ENCODE measurements at regions not wholly inside any gene's neighbourhood (a gene's known extent, or its start where the extent isn't known, plus 50 kb on each side); places are given as distances from the start of the nearest gene placed in this dataset.
"Not testable (repeated sequence)": the region's sequence is repeated elsewhere in the genome, so short reads cannot be mapped to it uniquely, and the experiment has no call there.

DNA sequence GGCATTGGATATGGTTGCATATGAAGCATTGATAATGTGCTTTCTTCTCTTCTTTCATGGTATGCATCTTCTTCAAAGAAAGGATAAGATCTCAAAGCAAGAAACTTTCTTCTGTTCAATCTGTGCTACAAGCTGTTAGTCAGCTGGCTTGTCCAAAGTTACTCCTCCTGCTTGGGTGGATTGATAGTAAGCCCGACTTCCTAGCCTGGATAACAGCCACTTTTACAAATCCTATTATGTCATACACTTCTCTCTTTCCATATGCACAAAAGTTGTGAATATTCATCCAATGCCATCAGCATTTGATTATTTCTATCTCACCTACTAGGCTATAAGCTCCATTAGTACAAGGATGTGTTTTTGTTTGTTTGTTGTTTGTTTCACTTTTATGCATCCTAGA, 891.0 kb upstream of the SORCS1 start:
- H3K9me3 Mint-ChIP-seq: peaks cover 12% of the 10 kb centered on the region
- no peak overlapping the region for H3K27ac Mint-ChIP-seq
- H3K4me3 Mint-ChIP-seq: no peak overlapping the region
- H3K4me1 Mint-ChIP-seq: no peaks in the 10 kb centered on the region
- DNase-seq (ENCODE audit: low spot score in 2 of 2) (no peak), ATAC-seq (no peak)
- H3K36me3 Mint-ChIP-seq: no peaks in the 10 kb centered on the region

DNA sequence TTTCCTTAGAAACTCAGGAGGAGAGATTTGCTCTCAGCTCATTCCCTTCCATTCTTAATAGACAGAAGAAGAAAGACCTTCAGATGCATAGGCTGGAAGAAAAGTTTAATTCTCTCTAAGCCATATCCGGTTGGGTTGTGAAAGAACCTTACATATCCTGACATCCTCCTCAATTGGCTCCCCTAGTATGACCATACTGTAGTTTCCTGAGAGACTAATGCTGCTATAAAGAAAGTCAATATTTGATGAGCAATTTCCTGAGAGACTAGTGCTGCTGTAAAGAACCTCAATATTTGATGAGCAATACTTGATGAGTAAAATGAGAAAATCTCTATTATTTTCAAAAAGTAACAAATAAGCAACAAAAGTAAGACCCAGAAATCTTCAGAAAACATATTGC, 888.5 kb upstream of the SORCS1 start:
- ATAC-seq: no peak
- Mint-ChIP-seq H3K4me3 (no peak overlapping the region), H3K4me1 (no peaks in the 10 kb centered on the region), H3K9me3 (peaks cover 13% of the 10 kb centered on the region), H3K36me3 (no peaks in the 10 kb centered on the region), H3K27ac (no peak overlapping the region)
- DNase-seq (ENCODE audit: low spot score in 2 of 2): no peak

DNA sequence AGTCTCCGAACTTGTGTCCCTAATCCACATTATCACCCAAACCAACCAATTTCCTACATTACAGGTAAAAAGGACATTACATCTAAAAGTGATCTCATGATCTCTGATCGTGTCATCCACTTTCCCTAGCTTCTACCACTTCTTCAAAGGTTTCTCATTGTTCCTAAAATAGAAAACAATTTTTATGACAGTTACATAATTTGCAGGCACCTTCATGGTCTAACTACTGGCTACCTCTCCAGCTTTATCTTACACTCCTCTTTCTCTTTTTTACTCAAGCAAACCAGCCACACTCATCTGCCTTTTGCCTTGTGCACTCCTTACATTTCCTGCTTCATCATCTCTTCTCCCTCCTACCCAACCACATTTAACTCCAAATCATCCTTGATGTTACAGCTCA, 886.7 kb upstream of the SORCS1 start:
- Mint-ChIP-seq H3K4me1 (no peaks in the 10 kb centered on the region), H3K9me3 (peaks cover 16% of the 10 kb centered on the region), H3K36me3 (no peaks in the 10 kb centered on the region), H3K27ac (no peak overlapping the region), H3K4me3 (no peak overlapping the region)
- ATAC-seq (no peak), DNase-seq (ENCODE audit: low spot score in 2 of 2) (no peak)

DNA sequence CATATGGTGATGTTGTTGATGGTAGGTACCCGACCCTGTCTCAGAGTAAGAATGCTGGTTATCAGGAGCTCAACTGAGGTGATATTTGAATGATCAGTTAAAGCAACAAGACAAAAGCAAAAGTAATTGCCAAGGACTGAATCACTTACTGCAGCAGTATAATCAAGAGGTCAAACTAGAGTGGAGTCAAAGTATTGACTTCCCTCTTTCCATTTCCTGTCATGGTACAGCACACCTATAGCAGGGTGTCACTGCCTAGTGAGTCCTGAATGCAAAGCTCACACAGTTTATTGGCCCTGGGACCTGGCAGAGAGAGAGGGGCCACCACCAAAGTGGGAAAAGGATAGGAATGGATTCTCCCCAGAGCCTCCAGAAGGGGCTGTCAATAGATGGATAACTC, 886.1 kb upstream of the SORCS1 start:
- no peak overlapping the region for H3K27ac Mint-ChIP-seq
- DNase-seq (ENCODE audit: low spot score in 2 of 2) (no peak), ATAC-seq (no peak)
- H3K36me3 Mint-ChIP-seq: no peaks in the 10 kb centered on the region
- H3K4me1 Mint-ChIP-seq: no peaks in the 10 kb centered on the region
- H3K9me3 Mint-ChIP-seq: peaks cover 15% of the 10 kb centered on the region
- H3K4me3 Mint-ChIP-seq: no peak overlapping the region

DNA sequence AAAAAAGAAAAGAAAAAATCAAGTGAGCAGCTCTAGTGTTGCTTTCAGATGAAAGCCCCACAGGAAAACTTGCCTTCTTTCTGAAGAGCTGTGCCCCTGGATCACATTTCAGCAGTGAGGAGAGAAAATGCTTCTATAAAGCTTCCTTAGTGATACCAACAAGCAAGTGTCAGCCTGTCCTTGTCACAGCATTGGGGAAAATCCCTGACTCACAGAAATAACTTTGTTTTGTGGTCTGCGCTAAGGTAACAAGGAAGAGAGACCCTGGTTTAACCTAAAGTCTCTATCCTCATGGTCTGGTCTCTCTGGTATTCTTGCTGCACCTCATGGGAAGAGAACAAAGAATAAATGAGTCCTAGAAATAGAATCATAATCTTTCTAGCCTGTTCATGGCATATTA, 885.2 kb upstream of the SORCS1 start:
- Mint-ChIP-seq H3K4me3 (no peak overlapping the region), H3K9me3 (peaks cover 15% of the 10 kb centered on the region), H3K4me1 (no peaks in the 10 kb centered on the region), H3K27ac (no peak overlapping the region), H3K36me3 (no peaks in the 10 kb centered on the region)
- ATAC-seq (no peak), DNase-seq (ENCODE audit: low spot score in 2 of 2) (no peak)

DNA sequence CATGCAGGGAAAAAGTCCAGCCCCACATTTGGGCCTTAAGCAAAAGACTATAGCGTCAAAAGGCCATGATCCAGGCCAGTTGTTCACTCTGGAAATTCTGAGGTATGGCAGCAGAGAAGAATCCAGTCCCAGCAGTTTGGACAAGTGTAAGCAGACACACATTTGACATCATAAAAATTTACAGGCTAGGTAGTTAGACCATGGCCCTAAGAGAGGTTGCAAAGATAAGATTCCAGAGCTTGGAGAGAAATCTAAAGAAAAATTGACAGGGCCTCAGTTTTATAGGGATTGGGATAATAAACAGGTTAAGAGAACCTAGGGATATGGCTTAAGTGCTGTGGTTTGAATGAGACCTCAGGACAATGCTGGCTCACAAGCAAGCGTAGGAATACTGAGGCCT, 884.4 kb upstream of the SORCS1 start:
- H3K4me1 Mint-ChIP-seq: no peaks in the 10 kb centered on the region
- H3K27ac Mint-ChIP-seq: no peak overlapping the region
- no peak overlapping the region for H3K4me3 Mint-ChIP-seq
- ATAC-seq (no peak), DNase-seq (ENCODE audit: low spot score in 2 of 2) (no peak)
- H3K9me3 Mint-ChIP-seq: peaks cover 15% of the 10 kb centered on the region
- H3K36me3 Mint-ChIP-seq: no peaks in the 10 kb centered on the region

DNA sequence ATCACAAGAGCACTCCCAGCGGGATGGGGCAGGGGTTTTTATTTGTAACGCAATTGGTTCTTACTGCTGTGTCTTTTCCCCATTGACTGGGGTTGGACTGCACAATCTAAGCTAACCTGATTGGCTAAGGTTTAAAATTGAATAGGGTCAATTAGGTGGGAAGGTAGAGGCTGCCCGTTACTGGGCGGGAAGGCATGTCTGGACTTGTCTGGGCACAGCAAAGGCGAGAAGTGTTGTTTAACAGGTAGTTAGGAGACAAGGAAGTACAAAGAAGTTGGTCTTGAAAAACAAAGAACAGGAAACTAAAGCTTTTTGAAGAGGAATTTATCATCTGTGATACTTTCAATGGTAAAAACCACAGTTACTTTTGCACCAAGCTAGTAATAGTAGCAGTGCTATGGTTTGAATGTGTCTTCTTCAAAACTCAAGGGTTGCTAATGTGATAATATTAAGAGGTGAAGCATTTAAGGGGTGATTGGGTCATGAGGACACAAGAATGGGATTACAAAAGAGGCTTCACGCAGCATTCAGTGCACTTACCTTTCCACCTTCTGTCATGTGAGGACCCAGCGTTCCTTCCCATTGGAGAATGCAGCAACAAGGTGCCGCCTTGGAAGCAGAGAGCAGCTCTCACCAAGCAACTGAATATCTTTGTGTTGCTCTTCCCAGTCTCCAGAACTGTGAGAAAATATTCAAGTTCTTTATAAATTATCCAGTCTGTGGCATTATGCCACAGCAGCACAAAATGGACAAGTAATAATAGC, 875.5 kb upstream of the SORCS1 start:
- no peak for ATAC-seq
- no peak for DNase-seq (ENCODE audit: low spot score in 2 of 2)
- no peaks in the 10 kb centered on the region for H3K36me3 Mint-ChIP-seq
- peaks cover 22% of the 10 kb centered on the region for H3K9me3 Mint-ChIP-seq
- H3K27ac Mint-ChIP-seq: no peak overlapping the region
- no peak overlapping the region for H3K4me3 Mint-ChIP-seq
- no peaks in the 10 kb centered on the region for H3K4me1 Mint-ChIP-seq

DNA sequence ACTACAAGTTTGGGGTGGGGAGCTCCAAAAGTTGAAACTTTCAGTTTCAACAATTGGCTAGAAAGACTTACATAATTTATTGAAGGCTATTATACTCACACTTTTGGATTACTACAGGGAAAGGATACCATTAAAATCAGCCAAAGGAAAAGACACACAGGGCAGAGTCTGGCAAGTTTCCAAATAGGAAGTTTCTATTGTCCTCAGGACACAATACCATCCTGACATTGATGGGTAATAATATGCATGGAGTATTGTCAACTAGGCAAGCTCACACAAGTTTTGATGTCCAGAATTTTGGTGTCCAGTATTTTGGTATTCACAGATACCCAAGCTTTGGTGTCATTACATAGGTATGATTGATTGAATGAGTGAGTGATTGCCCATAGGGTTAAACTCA, 872.6 kb upstream of the SORCS1 start:
- Mint-ChIP-seq H3K4me1 (no peaks in the 10 kb centered on the region), H3K27ac (no peak overlapping the region), H3K9me3 (peaks cover 21% of the 10 kb centered on the region), H3K4me3 (no peak overlapping the region), H3K36me3 (no peaks in the 10 kb centered on the region)
- DNase-seq (ENCODE audit: low spot score in 2 of 2) (no peak), ATAC-seq (no peak)

DNA sequence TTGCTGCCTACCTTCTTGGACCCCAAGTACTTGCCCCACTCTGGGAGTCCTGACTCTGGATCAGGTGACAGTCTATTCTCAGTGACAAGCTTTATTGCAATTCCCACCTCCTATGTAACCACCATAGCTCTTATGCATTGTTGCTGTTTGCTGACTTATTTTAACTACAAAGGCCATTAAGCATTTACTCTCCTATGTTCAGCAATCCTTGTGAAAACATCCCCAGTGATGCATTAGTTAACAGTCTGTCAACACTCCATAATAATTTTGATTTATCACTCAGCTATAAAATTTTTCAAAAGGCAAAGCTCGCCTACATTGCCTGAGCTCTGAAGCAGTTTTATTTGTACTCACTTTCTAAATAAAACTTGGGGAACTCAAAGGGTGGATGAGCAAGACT, 871.8 kb upstream of the SORCS1 start:
- no peak overlapping the region for H3K4me3 Mint-ChIP-seq
- H3K36me3 Mint-ChIP-seq: no peaks in the 10 kb centered on the region
- peaks cover 21% of the 10 kb centered on the region for H3K9me3 Mint-ChIP-seq
- no peak overlapping the region for H3K27ac Mint-ChIP-seq
- no peaks in the 10 kb centered on the region for H3K4me1 Mint-ChIP-seq
- ATAC-seq (no peak), DNase-seq (ENCODE audit: low spot score in 2 of 2) (no peak)

DNA sequence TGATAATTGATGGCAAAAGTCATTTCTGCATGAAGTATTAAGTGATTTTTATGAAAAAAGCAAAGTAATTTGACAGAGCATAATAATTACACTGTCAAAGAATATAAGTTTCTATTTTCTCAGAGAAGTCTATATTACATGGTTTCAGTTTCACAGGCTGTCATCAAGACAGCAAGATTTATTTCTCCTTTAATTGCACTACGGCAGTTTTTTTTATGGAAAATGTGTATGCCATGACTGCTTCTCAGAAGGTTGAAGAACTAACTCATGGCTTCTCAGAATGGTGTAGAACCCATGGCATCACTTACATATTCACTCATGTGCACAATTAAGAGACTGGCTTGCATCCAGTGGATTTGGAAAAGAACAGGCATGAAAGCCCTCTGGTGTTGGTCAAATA, 870.3 kb upstream of the SORCS1 start:
- H3K36me3 Mint-ChIP-seq: no peaks in the 10 kb centered on the region
- no peaks in the 10 kb centered on the region for H3K4me1 Mint-ChIP-seq
- DNase-seq (ENCODE audit: low spot score in 2 of 2) (no peak), ATAC-seq (no peak)
- peaks cover 23% of the 10 kb centered on the region for H3K9me3 Mint-ChIP-seq
- H3K27ac Mint-ChIP-seq: no peak overlapping the region
- H3K4me3 Mint-ChIP-seq: no peak overlapping the region

DNA sequence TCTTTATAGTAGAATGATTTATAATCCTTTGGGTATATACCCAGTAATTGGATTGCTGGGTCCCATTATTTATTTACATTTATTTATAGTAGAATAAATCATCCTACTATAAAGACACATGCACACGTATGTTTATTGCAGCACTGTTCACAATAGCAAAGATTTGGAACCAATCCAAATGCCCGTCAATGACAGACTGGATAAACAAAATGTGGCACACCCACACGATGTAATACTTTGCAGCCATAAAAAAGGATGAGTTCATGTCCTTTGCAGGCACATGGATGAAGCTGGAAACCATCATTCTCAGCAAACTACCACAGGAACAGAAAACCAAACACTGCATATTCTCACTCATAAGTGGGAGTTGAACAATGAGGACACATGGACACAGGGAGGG, 869.0 kb upstream of the SORCS1 start:
- H3K36me3 Mint-ChIP-seq; H3K4me3 Mint-ChIP-seq; ATAC-seq; H3K4me1 Mint-ChIP-seq; DNase-seq (ENCODE audit: low spot score in 2 of 2); H3K27ac Mint-ChIP-seq: not testable (repeated sequence)
- peaks cover 21% of the 10 kb centered on the region for H3K9me3 Mint-ChIP-seq

DNA sequence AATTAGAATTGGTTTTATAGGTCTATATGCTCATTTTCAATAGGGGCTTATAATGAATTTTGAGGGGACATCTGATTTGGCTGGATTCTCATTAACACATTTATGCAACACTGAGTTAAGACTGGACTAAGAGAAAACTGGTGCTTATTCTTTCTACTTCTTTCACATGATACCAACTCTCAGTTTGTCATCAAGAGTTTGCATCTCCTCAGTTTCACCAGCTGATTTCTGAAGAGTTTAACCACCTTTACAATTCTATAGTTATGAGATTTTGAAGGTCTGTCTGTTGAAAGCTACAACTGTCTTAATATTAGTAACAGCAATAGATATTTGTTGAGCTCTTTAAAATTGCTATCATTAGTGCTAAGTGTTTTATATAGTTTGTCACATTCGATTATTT, 867.0 kb upstream of the SORCS1 start:
- DNase-seq (ENCODE audit: low spot score in 2 of 2): no peak
- peaks cover 13% of the 10 kb centered on the region for H3K9me3 Mint-ChIP-seq

DNA sequence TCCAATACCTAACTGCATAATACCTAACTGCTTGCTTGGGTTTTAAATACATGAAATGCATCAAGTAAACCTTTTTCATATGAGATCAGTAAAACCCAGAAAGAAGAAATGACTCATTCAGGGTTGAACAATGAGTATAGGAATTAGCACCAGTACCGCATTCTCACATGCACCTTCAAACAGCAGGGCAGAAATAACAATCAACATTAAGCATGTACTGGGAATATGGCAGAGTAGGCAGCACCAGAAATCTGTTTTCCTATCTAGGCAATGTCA, 850.3 kb upstream of the SORCS1 start:
- DNase-seq (ENCODE audit: low spot score in 2 of 2) (no peak), ATAC-seq (no peak)
- H3K27ac Mint-ChIP-seq: no peak overlapping the region

More for the DNA sequence above, 867.0 kb upstream of the SORCS1 start:
- H3K4me3 Mint-ChIP-seq: no peak overlapping the region
- H3K36me3 Mint-ChIP-seq: no peaks in the 10 kb centered on the region
- no peaks in the 10 kb centered on the region for H3K4me1 Mint-ChIP-seq
- no peak for ATAC-seq
- H3K27ac Mint-ChIP-seq: no peak overlapping the region

DNA sequence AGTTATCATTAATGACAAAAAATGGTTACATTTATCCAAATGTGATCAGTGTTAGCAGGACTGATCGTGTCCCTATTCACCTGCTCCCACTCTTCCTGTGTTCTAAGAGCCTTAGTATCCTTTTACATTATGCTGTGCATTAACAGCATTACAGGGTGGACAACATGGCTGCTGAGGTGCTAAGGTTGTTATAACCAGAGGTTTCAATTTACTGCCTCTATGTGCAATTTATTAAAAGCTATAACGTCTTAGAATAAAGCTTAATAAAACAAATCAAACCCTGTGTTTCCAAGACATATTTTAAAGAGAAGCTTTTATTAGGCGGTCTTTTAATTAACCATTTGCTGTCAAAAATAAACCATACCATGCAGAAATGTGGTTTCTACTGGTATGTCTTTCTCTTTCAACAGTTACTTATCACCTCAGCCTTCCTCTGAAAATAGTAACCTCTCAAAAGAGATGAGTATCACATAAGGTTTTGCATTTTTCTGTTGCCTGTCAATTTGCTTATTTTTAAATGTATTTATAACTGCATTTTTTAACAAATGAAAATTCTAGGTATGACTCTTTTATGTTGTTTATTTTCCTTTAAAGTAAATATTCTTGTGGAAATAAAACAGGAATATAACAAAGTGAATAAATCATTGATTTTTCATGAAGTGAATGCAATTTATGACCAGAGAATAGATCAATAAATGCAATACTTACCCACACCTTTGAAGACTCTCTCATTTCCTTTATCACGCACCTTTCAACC, 849.8 kb upstream of the SORCS1 start:
- H3K27ac Mint-ChIP-seq: no peak overlapping the region
- peaks cover 17% of the 10 kb centered on the region for H3K9me3 Mint-ChIP-seq
- H3K36me3 Mint-ChIP-seq: no peaks in the 10 kb centered on the region
- no peak overlapping the region for H3K4me3 Mint-ChIP-seq
- DNase-seq (ENCODE audit: low spot score in 2 of 2): no peak
- ATAC-seq: no peak
- H3K4me1 Mint-ChIP-seq: no peaks in the 10 kb centered on the region

More for the DNA sequence above, 850.3 kb upstream of the SORCS1 start:
- no peaks in the 10 kb centered on the region for H3K36me3 Mint-ChIP-seq
- no peaks in the 10 kb centered on the region for H3K4me1 Mint-ChIP-seq
- H3K4me3 Mint-ChIP-seq: no peak overlapping the region
- peaks cover 17% of the 10 kb centered on the region for H3K9me3 Mint-ChIP-seq

DNA sequence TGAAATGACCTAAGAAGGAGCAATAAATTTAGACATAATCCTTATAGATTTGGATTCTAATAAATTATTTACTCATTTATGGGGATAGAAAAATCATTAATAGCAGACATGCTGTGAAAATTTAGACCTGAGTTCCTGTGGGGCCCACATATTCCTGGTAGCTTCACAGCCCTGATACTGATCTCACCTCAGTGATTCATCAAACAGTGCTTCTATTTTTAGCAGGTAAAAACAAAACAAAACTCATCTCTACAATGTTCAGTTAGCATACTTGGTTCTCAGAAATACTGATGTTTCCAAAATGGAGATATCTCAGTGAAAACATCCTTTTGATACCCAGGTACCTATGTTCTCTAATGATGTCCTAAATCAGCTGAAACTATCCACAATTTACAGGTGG, 841.1 kb upstream of the SORCS1 start:
- no peak for ATAC-seq
- no peaks in the 10 kb centered on the region for H3K36me3 Mint-ChIP-seq
- DNase-seq (ENCODE audit: low spot score in 2 of 2): no peak
- peaks cover 15% of the 10 kb centered on the region for H3K9me3 Mint-ChIP-seq
- no peaks in the 10 kb centered on the region for H3K4me1 Mint-ChIP-seq
- no peak overlapping the region for H3K27ac Mint-ChIP-seq
- H3K4me3 Mint-ChIP-seq: no peak overlapping the region

DNA sequence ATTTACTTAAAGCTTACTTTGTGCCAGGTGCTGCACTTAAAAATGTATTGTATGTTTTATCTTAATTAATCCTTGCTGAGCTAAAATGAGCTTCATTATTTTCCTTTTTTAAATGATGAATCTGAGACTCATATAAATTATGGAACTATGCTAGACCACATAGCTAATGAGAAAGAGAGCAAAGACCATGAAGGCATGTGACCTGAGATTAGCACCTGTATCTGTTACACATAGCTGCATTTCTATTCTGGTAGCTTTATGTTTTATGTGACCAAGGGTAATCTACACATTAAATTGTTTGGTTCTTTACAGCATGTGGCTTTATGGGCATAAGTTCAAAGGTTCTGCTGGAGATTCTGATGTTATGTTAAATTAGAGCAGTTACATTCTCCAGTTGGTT, 839.1 kb upstream of the SORCS1 start:
- H3K4me3 Mint-ChIP-seq: no peak overlapping the region

More for the DNA sequence above, 839.1 kb upstream of the SORCS1 start:
- peaks cover 10% of the 10 kb centered on the region for H3K9me3 Mint-ChIP-seq
- H3K36me3 Mint-ChIP-seq: no peaks in the 10 kb centered on the region
- no peak for DNase-seq (ENCODE audit: low spot score in 2 of 2)
- no peaks in the 10 kb centered on the region for H3K4me1 Mint-ChIP-seq
- H3K27ac Mint-ChIP-seq: no peak overlapping the region
- no peak for ATAC-seq

Data from stimulated activated effector memory CD8-positive, alpha-beta T cell treated with anti-CD3 and anti-CD28 coated beads, Interleukin-12 subunit alpha, Interleukin-12 subunit beta, amount 100 ng/mL, for 72 hours (primary cell).